Psoas muscle (tissue), 7 donors: ENCODE measurements at regions not wholly inside any gene's neighbourhood (a gene's known extent, or its start where the extent isn't known, plus 50 kb on each side); places are given as distances from the start of the nearest gene placed in this dataset.
A peak's percentile ranks its signal among the peaks of the same experiment; 100 is the strongest.

ENCODE experiments used
- ATAC-seq, 4 donors: fragments of 200-7000 bp; cut with Tn5 transposase; one replicate each; pipeline ENCODE4 v1.9.1; 2020; ENCODE audit warnings: moderate library complexity in 3 of 4, mild to moderate bottlenecking in 2 of 4
- DNase-seq, 2 donors: peaks; one replicate each; pipeline ENCODE4 v3.0.0-alpha.2; 2020
- H3K27ac ChIP-seq: fragments of 200-600 bp; one replicate; pipeline ENCODE4 v1.8.0; 2022
- H3K27me3 ChIP-seq, 3 donors: fragments of 200-600 bp in 1 of 3; one replicate each; pipeline versions ENCODE4 v1.6.1 to v1.8.0; 2013 to 2022; ENCODE audit warnings: low read length in 2 of 3, mild to moderate bottlenecking in 2 of 3, moderate library complexity in 1 of 3; ENCODE audit not compliant: insufficient read depth in 3 of 3
- H3K36me3 ChIP-seq, 2 donors: fragments of 200-600 bp in 1 of 2; one replicate each; pipeline versions ENCODE4 v1.6.1 to v1.8.0; 2013 to 2022; ENCODE audit warnings: low read depth in 1 of 2, mild to moderate bottlenecking in 1 of 2, moderate library complexity in 1 of 2; ENCODE audit not compliant: insufficient read depth in 1 of 2
- H3K4me1 ChIP-seq: fragments of 200-600 bp; one replicate; pipeline ENCODE4 v1.8.0; 2022
- H3K4me3 ChIP-seq: fragments of 200-600 bp; one replicate; pipeline ENCODE4 v1.8.0; 2022; ENCODE audit warnings: mild to moderate bottlenecking
- H3K9me3 ChIP-seq: fragments of 200-600 bp; one replicate; pipeline ENCODE4 v1.8.0; 2022
- WGBS, 3 donors: extraction: QIAGEN DNeasy Blood & Tissue Kit; methylation state at CpG; one replicate each; pipeline versions ENCODE4 v1.1.6 to v1.1.7; 2013; 5-methylcytosine and 5-hydroxymethylcytosine counted together
- intact Hi-C, 2 donors: fragments of 100-400 bp; cut with DNase I; formaldehyde crosslinking; loops; one replicate each; pipeline versions ENCODE4 v1.11.0 to v1.14.2; 2022
- TF ChIP-seq, protein P1 (sequence below): fragments of 200-600 bp; IDR thresholded peaks from one replicate; pipeline ENCODE4 v1.8.0; 2022; ENCODE audit warnings: antibody characterized with exemption
- donor health status: healthy with polysubstance abuse.
- donor health status: DM: no; HTN: no; CAD: no; lungs with moderate emphysema.
- donor health status: Bipolar disorder and iron deficiency.
- donor health status: healthy.
- donor health status: DM: yes; HTN: yes; CAD: no.
- donor health status: DM: no; HTN: no; CAD: no.
- donor health status: DM: yes; HTN: yes; CAD: no.

DNA sequence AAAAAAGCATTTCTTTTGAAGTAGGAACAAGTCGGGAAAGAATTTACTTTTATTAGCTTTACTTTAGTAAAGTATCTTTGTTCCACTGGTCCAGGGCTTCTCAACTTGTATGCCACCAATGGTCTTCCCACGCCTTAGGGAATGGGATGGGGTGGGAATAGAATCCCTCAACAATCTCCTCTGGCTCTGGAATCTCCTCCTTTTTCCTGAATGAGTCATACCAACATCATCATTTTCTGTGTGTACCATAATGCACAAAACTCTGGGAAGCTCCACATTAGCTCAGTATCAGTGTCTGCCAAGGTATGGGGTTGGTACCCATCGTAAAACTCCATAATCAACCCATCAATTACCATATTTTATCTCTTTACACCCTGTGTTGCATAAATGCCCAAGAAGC, 159.4 kb upstream of the BMPER start:
- intact Hi-C loops = no loop called here
- TF ChIP-seq, protein P1, sequence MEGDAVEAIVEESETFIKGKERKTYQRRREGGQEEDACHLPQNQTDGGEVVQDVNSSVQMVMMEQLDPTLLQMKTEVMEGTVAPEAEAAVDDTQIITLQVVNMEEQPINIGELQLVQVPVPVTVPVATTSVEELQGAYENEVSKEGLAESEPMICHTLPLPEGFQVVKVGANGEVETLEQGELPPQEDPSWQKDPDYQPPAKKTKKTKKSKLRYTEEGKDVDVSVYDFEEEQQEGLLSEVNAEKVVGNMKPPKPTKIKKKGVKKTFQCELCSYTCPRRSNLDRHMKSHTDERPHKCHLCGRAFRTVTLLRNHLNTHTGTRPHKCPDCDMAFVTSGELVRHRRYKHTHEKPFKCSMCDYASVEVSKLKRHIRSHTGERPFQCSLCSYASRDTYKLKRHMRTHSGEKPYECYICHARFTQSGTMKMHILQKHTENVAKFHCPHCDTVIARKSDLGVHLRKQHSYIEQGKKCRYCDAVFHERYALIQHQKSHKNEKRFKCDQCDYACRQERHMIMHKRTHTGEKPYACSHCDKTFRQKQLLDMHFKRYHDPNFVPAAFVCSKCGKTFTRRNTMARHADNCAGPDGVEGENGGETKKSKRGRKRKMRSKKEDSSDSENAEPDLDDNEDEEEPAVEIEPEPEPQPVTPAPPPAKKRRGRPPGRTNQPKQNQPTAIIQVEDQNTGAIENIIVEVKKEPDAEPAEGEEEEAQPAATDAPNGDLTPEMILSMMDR = no peak
- DNase-seq (no peak), ATAC-seq (no peak)
- Histone ChIP-seq H3K9me3 (no peaks in the 10 kb centered on the region), H3K4me1 (peaks cover 18% of the 10 kb centered on the region), H3K27me3 (no peaks in the 10 kb centered on the region), H3K36me3 (no peaks in the 10 kb centered on the region), H3K27ac (no peak overlapping the region), H3K4me3 (no peak overlapping the region)
- 78 to 97% (median 97%) methylated on average over 3 of the region's 3 CpGs for WGBS, 3 donors

DNA sequence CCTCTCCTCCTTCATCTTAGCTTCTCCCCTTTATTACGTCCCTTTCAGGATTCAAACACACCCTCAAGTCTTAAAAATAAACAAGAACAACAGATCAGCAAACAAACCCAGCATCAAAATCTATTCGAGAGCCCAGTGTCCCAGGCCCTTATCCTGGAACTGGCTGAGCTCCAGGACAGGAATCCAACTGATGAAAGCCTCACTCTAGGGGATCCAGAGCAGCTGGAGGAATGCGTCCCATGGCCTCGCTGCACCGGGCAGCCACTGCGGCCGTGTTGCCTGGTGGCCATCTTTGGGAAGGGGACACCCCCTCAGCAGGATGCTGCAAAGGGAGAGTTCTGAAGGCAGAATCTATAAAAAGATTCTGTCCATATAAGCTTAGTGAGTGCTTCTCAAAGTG, 156.5 kb upstream of the BMPER start:
- DNase-seq (peak in 1 of 2 donors; percentile 70), ATAC-seq (peak in 2 of 4 donors; percentile 46 to 48)
- no peaks in the 10 kb centered on the region for H3K27me3 ChIP-seq
- no peak overlapping the region for H3K4me3 ChIP-seq
- 23 to 42% (median 36%) methylated on average over 7 of the region's 7 CpGs for WGBS, 3 donors
- H3K27ac ChIP-seq = no peak overlapping the region
- TF ChIP-seq, protein P1 = no peak
- no peaks in the 10 kb centered on the region for H3K9me3 ChIP-seq
- intact Hi-C loops = no loop called here
- H3K4me1 ChIP-seq = peaks cover 6% of the 10 kb centered on the region
- no peaks in the 10 kb centered on the region for H3K36me3 ChIP-seq

DNA sequence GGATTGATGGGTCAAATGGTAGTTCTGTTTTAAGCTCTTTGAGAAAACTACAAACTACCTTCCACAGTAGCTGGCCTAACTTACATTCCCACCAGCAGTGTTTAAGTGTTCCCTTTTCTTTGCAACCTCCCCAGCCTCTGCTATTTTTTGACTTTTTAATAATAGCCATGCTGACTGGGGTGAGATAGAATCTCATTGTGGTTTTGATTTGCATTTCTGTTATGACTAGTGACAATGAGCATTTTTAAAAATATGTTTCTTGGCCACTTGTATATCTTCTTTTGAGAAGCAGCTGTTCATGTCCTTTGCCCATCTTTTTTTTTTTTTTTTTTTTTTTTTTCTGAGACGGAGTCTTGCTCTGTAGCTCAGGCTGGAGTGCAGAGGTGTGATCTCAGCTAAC, 155.2 kb upstream of the BMPER start:
- WGBS, 3 donors = 50 to 57% (median 57%) methylated on average over 1 of the region's 1 CpG
- peaks cover 3% of the 10 kb centered on the region for H3K4me1 ChIP-seq
- ATAC-seq = no peak
- H3K27ac ChIP-seq = no peak overlapping the region
- intact Hi-C loops = no loop called here
- no peak overlapping the region for H3K4me3 ChIP-seq
- H3K9me3 ChIP-seq = no peaks in the 10 kb centered on the region
- no peaks in the 10 kb centered on the region for H3K36me3 ChIP-seq
- DNase-seq = no peak
- TF ChIP-seq, protein P1 = no peak
- no peaks in the 10 kb centered on the region for H3K27me3 ChIP-seq

DNA sequence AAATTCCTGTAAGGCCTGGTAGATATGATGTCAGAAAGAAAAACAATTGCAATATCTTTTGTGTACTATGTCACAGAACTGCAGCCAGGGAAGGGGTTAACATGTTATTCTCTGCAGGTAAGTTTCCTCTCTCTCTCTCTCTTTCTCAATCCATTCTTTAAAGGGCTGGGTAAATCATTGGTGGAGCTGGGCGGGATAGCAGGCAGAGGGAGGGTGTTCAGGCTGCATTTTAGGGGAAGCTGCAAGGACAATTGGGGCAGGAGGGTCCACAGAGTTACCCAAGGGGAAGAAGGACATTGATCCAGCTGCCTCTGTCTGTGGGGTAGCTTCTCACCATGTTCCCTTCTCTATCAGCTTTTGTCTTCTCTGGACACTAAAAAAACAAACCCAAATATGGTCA, 153.9 kb upstream of the BMPER start:
- Histone ChIP-seq H3K36me3 (no peaks in the 10 kb centered on the region), H3K27me3 (no peaks in the 10 kb centered on the region), H3K27ac (no peak overlapping the region), H3K4me1 (peaks cover 11% of the 10 kb centered on the region), H3K4me3 (no peak overlapping the region), H3K9me3 (no peaks in the 10 kb centered on the region)
- WGBS, 3 donors = 89 to 95% (median 94%) methylated on average over 1 of the region's 1 CpG
- intact Hi-C loops = no loop called here
- no peak for ATAC-seq
- TF ChIP-seq, protein P1 = no peak
- no peak for DNase-seq

DNA sequence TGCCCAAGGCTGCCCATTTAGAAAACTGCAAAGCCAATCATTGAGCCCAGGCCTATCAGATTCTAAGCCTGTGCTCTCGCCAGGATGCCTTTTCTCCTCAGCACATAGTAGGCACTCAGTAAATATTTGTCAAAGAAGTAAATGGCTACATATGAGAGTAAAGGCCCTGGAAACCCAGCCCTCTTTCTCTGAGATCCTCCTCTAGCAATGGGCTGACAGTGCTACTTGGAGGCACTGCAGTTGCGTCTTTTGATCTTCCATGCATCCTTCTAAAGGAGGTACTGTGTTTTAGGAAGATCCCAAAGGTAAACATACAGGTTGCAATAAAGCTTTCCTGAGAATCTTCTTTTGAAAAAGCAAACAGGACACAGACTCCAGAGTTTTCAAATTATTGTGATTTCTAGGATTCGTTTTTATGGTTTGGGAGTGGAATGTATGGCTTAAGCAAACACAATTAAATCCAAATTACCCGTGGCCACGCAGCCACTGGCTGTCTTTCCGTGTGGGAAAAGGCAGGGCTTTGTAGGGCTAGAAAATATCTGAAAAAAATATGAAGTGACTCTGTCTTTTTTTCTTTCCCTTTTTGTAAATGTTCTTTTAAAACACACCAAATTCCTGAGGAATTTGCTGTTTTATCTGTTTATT, 151.3 kb upstream of the BMPER start:
- no peak overlapping the region for H3K27ac ChIP-seq
- TF ChIP-seq, protein P1 = no peak
- DNase-seq (no peak), ATAC-seq (no peak)
- H3K9me3 ChIP-seq = no peaks in the 10 kb centered on the region
- no peaks in the 10 kb centered on the region for H3K27me3 ChIP-seq
- intact Hi-C loops = no loop called here
- WGBS, 3 donors = 73 to 81% (median 75%) methylated on average over 6 of the region's 6 CpGs
- no peaks in the 10 kb centered on the region for H3K36me3 ChIP-seq
- H3K4me3 ChIP-seq = no peak overlapping the region
- peaks cover 11% of the 10 kb centered on the region for H3K4me1 ChIP-seq
